ENCODE measurements at regions not wholly inside any gene's neighbourhood (a gene's known extent, or its start where the extent isn't known, plus 50 kb on each side); places are given as distances from the start of the nearest gene placed in this dataset.

DNA sequence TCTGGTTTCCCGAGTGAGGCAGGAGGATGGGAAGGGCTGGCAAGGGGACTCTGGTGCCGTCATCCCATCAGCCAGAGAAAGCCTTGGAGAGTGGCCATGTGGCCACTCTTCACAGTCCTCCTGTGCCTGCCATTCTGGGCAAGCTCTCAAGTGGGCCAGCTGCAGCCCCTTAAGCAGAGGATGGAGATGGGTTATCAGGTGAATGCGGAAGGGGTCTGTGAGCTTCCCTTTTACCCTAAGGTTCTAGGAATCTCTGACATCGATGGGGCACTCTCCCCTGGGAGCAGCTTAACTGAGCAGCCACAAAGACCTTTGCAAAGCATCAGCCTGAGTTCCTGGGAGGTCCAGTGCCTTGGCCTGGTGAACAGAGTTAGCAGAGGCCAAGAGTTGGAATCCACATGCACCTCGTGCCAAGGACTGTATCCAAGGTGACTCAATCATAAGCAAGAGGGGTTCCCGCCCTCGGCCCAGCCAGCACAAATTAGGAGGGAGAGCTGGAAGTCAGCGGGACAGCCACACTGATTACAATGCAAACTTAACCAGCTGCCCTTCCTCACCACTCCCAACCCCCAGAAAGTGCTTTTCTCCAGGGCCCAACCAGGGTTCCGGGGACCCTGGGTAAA lies 193.6 kb downstream of the BUD13 start:
- TF ChIP-seq CTCF (IDR thresholded peaks at IDR 0.05), result no peak
- TF ChIP-seq POLR2A (IDR thresholded peaks at IDR 0.05), result no peak

All from esophagus squamous epithelium (tissue), 4 donors.